Activated B cell treated with CpG ODN at 0.5 μM for 24 hours (primary cell): ENCODE measurements at regions not wholly inside any gene's neighbourhood (a gene's known extent, or its start where the extent isn't known, plus 50 kb on each side); places are given as distances from the start of the nearest gene placed in this dataset.

Experiments
- ATAC-seq: fragments of 200-7000 bp; cut with Tn5 transposase; one replicate; pipeline ENCODE4 v1.10.0; 2021; ENCODE audit warnings: low read depth, mild to moderate bottlenecking, moderate library complexity
- CTCF ChIA-PET: fragments of 350-600 bp; sonication (Branson Sonifier 250); formaldehyde crosslinking; loops from one replicate; lab custom pipeline; 2021; ENCODE audit warnings: antibody characterized with exemption; lab: Charles Lee
- POLR2A ChIA-PET: fragments of 350-600 bp; sonication (Branson Sonifier 250); formaldehyde crosslinking; loops from one replicate; lab custom pipeline; 2021; ENCODE audit warnings: antibody characterized with exemption; lab: Charles Lee
- DNase-seq: peaks from one replicate; pipeline ENCODE4 v3.0.0; 2022
- H3K27ac Mint-ChIP-seq: one replicate; pipeline ENCODE4 v1.8.0; 2020; ENCODE audit warnings: mixed read lengths
- H3K27me3 Mint-ChIP-seq: one replicate; pipeline ENCODE4 v1.8.0; 2021; ENCODE audit warnings: mixed read lengths
- H3K36me3 Mint-ChIP-seq: one replicate; pipeline ENCODE4 v1.8.0; 2021; ENCODE audit warnings: low read depth, mixed read lengths
- H3K4me1 Mint-ChIP-seq: one replicate; pipeline ENCODE4 v1.8.0; 2021; ENCODE audit warnings: mixed read lengths
- H3K4me3 Mint-ChIP-seq: one replicate; pipeline ENCODE4 v1.8.0; 2020; ENCODE audit warnings: mild to moderate bottlenecking, mixed read lengths
- H3K9me3 Mint-ChIP-seq: one replicate; pipeline ENCODE4 v1.8.0; 2020; ENCODE audit warnings: mixed read lengths
- CTCF ChIP-seq: fragments of 200-600 bp; IDR thresholded peaks from one replicate; pipeline ENCODE4 v1.8.0; 2022; ENCODE audit warnings: antibody characterized with exemption, mild to moderate bottlenecking
- intact Hi-C: fragments of 100-400 bp; cut with micrococcal nuclease; formaldehyde crosslinking; loops from one replicate; pipeline ENCODE4 v1.15.1; 2024

GRCh38 chr11:69910519-69911309 is 91.5 kb upstream of the FGF3 start:
- no peak overlapping the region for H3K4me3 Mint-ChIP-seq
- H3K9me3 Mint-ChIP-seq: no peaks in the 10 kb centered on the region
- peaks cover 17% of the 10 kb centered on the region for H3K27me3 Mint-ChIP-seq
- ChIA-PET CTCF (interaction anchor here (1.3 to 2.5 kb wide), 3 partner anchors 11 to 286 kb away, joined by 3 to 10 read pairs (median 5); no protein-coding TSS in a partner anchor), POLR2A (no interaction called here)
- no peaks in the 10 kb centered on the region for H3K4me1 Mint-ChIP-seq
- intact Hi-C loops: loop anchor here (1.0 kb wide), 1 partner anchor 286 kb away; no protein-coding TSS in a partner anchor
- no peak overlapping the region for H3K27ac Mint-ChIP-seq
- H3K36me3 Mint-ChIP-seq: no peaks in the 10 kb centered on the region
- ATAC-seq (no peak), DNase-seq (no peak)
- TF ChIP-seq CTCF: no peak

- intact Hi-C loops: no loop called here
- no peaks in the 10 kb centered on the region for H3K36me3 Mint-ChIP-seq
- ChIA-PET CTCF (interaction anchor here (1.3 to 2.5 kb wide), 3 partner anchors 10 to 285 kb away, joined by 3 to 10 read pairs (median 5); no protein-coding TSS in a partner anchor), POLR2A (no interaction called here)
- ATAC-seq: no peak
- H3K4me1 Mint-ChIP-seq: no peaks in the 10 kb centered on the region
- H3K27me3 Mint-ChIP-seq: peaks cover 16% of the 10 kb centered on the region
- no peak for DNase-seq
- TF ChIP-seq CTCF: no peak
- H3K4me3 Mint-ChIP-seq: no peak overlapping the region
- no peaks in the 10 kb centered on the region for H3K9me3 Mint-ChIP-seq
- H3K27ac Mint-ChIP-seq: no peak overlapping the region
Observed at GRCh38 chr11:69911310-69912160, 92.3 kb upstream of the FGF3 start.

- Mint-ChIP-seq H3K36me3 (no peaks in the 10 kb centered on the region), H3K4me1 (no peaks in the 10 kb centered on the region), H3K27me3 (peaks cover 16% of the 10 kb centered on the region), H3K4me3 (no peak overlapping the region), H3K9me3 (peaks cover 2% of the 10 kb centered on the region), H3K27ac (no peak overlapping the region)
- ChIA-PET CTCF (no interaction called here), POLR2A (no interaction called here)
- TF ChIP-seq CTCF: no peak
- intact Hi-C loops: no loop called here
- ATAC-seq (no peak), DNase-seq (no peak)
Observed at GRCh38 chr11:69912161-69912910, 93.1 kb upstream of the FGF3 start.

- H3K27me3 Mint-ChIP-seq: peaks cover 16% of the 10 kb centered on the region
- ATAC-seq (no peak), DNase-seq (no peak)
- H3K4me3 Mint-ChIP-seq: no peak overlapping the region
- no peak overlapping the region for H3K27ac Mint-ChIP-seq
- H3K4me1 Mint-ChIP-seq: no peaks in the 10 kb centered on the region
- POLR2A ChIA-PET: no interaction called here
- H3K36me3 Mint-ChIP-seq: no peaks in the 10 kb centered on the region
- CTCF ChIA-PET: no interaction called here
- intact Hi-C loops: no loop called here
- no peak for TF ChIP-seq CTCF
- peaks cover 2% of the 10 kb centered on the region for H3K9me3 Mint-ChIP-seq
Observed at GRCh38 chr11:69912911-69913451, 93.8 kb upstream of the FGF3 start.
